SIG-M5 (cell line): ENCODE measurements at regions not wholly inside any gene's neighbourhood (a gene's known extent, or its start where the extent isn't known, plus 50 kb on each side); places are given as distances from the start of the nearest gene placed in this dataset.
"Not testable (repeated sequence)": the region's sequence is repeated elsewhere in the genome, so short reads cannot be mapped to it uniquely, and the experiment has no call there.

ENCODE experiments used
- DNase-seq: peaks from one replicate; lab custom pipeline; 2025; lab: John Stamatoyannopoulos, UW

DNA sequence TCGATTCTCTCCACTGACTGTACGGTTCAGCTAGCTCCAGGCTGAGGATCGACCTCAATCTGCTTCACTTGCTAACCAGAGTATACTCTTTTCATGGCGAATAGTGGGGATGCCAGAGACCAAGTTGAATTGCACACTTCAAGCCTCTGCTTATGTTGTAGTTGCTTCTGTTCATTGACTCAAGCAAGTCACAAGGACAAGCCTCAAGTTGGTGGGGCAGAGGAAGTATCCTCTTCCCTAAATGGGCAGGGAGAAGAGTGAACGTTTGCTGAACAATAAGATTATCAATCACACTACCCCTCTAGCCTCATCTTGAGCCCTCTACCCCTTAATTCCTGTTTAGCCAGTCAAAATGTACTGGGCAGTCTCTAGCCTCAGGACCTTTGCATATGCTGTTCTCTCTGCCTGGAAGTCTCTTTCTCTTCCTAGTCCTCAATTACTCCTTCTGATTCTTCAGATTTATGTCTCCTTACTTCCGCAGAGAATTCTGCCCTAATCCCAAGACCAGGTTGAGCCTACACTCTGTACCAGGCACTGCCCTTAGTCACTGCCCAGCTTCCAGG is 390.4 kb upstream of the PROK2 start:
- DNase-seq, result no peak

DNA sequence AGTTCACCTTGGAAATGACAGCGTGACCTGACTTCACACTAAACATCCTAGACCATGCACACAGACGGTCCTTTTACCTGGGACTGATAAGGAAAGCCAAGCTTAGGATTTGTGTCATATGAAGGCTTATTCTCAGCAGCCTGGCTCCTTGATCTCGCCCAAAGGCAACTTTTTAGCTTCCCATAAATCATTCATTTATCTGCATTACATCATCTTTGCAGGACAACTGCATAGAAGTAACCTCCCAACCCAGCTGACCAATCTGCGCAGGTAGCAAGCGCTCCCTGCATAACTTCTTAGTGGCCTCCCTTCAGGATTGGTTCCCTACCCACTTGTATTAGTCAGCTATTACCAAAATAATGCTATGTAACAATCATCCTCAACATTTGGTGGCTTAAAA is 389.9 kb upstream of the PROK2 start:
- no peak for DNase-seq

DNA sequence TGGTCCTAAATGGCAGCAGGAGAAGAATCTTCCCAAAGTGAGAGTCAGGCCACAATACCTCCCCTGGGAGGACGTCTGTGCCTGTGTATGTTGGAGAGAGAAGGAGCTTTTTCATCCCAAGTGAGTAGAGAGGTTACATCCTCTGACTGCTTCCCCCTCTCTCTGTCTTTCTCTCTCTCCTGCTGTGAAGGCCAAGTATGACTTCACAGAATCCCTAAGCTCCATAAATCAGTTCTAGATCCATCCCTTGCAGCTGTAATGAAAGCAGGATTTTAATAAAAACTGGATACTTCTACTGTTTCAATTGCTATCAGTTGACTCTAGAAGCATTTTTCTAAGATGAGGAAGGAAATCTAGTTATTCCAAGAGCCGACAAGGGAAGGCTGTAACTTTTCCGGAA is 389.1 kb upstream of the PROK2 start:
- DNase-seq, result no peak

DNA sequence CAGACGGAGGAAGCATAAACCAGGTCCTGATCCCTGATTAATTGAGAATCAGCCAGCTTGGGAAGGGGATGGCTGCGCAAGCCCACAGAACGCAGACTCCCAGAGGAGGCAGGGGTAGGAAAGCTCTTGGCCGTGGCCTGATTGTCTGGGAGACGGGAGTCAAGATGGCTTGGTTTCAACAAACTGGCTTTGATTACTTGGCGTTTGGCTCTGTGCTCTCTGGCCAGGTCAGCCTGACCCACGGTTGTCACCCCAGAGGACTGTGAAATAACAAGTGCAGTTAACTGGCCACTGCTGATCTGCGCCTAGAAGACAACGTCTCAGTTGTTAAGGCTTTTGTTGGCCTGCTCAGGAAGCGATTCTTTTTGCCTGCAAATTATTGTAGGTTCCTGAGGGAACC is 387.0 kb upstream of the PROK2 start:
- DNase-seq, result no peak

DNA sequence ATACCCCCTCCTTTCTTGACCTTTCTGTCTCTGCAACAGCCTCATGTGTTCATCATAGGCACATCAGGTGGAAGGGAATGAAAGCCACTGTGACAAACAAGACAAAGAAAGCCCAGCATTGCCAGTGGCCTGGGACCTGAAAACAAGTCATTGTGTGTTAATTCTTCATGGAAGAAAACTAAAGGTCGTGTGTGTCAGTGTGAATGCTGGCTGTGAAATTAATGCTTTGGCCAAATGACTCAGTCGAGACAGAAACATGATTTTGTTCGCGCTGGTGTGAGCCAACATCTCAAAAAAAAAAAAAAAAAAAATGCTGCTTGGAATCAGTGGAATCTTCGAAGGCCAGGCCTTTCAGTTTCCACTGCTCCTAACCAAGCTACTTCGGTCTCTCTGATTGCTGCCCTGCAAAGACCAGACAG is 386.5 kb upstream of the PROK2 start:
- no peak for DNase-seq

DNA sequence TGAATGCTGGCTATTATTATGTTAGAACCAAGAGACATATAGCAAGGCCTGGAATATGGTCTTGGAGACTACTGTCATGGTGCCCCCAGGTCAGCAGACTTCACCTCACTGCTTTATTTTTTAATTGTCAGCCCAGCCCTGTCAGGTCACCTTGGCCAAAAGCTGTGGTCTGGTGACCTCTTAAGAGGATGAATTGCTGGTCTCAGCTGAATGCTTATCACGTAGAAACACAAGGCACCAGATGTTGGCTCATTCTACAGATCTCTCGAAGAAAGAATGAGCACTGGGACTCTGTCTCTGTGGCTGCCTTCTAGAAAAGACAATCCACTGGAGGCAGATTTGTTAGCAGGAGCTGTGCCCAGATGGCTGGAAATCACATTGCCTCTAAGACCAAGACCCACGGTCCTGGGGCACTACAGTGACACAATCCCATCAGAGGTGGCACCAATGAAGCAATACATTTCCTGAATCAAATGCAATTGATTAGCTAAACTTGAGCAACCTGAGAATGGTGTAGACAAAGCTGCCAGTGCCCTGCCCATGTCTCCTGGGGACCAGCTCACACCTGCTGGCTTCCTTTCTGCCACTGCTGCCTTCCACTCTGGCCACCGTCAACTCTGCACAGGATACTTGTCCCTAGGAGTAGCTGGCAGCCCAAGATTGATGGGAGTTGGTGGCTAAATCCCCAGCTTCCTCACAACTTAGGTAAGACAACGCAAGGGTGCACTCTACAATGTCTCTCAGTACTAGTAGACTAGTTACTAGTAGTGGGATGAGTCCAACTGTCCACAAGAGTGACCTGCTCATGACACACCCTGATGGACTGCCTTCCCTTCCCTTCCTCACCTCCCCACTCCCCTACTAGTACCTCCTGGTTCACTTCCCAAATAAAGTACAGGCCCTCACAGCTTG is 384.9 kb upstream of the PROK2 start:
- no peak for DNase-seq

DNA sequence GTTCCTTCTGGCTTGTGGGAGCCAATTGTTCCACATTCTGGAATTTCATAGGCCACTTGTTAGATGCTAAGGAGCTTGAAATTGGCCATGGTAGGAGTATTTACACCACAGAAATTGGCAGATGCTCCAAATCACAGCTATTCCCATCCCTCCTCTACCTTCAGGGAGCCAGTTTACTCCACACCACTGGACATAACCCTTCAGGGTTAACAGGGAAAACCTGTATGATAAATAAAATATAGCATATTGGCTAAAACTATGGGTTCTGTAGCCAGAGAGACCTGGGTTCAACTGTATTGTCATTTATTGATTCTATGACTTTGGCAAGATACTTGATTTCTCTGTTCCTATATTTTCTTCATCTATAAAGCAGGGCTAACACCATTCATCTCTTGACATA is 384.2 kb upstream of the PROK2 start:
- DNase-seq, result no peak

DNA sequence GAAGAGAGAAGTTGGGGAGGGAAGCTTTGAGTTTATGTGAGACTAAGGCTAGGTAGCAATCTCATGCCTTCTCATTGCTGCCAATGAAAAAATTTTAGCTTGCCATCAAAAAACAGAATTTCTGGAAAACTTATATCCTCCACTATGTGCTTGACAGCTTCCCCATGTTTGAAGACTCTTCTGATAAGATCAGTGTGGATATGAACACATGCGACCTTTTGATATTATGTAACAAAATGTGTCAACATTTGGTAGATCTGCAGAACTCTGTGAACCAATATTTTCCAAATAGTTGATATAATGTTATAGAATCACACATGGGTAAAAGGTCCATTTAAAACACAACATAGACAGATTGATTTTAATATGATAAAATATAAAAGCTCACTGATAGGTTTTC is 380.9 kb upstream of the PROK2 start:
- DNase-seq, result no peak

DNA sequence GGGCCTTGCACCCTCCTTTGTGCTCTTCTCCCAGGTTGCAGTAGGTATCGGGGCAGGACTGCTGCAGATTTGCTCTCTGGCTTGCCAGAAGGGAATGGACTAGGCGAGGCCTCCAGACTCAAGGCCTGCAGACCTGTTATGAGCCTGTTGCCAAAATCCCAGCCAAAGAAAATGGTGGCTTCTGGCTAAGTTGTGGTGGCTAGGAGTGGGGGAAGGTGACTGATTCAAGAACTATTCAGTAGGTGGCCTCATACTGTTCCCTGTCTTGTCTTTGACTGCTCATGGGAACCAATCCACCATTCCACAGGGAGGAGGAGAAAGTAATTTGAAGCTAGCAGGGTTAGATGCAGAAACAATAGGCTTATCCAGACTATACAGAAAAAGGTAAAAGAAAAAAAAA is 380.4 kb upstream of the PROK2 start:
- DNase-seq, result no peak

DNA sequence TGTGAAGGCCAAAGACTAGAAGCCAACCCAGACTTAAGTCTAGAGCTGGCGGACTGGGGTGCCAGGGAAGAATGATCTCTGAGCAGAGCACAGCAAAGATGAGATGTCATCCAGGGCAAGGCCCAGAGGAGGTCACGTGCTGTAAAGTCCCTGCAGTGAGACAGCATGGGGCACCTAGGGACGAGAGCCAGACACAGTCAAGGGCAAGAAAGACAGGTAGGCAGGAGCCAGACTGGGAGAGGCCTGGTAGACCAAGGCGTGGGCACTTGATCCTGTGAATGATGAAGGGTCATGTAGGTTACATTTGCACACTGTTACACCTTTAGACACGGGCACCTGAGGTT is 379.7 kb upstream of the PROK2 start:
- DNase-seq, result no peak

DNA sequence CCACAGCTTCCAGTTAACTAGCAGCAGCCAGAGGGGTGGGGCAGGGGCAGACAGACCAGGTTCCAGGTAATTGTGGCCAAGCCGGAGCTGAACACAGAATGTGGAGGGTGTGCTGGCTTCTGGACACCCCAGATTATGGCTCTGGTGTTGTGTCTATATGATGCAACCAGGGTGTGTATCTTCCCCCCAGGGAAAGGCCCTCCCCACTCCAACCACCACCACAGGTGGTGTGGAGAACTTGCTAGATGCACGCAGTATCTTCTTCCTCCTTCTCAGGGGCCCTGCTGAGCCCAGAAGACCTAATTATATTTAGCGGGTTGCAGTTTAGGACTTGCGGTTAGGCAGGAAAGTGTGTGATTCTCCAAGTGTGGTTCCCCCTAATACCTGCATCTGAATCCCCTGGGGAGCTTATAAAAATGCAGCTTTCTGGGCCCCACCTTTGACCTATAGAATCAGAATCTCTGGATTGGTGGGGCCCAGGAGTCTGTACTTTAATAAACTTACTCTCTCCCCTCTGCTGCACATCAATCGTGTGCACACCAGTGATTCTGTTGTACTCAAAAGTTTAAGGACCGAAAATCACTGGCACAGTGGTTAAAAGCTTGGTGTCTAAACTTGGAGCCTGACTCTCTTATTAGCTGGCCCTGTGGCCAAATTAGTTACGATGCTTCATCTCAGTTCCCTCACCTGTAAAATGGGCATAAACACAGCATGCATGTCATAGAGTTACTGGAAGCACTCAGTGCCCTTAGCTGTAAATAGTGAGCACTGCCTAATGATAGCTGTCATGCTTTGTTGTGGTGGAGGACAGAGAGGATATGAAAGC is 379.1 kb upstream of the PROK2 start:
- DNase-seq, result peak; percentile 32

DNA sequence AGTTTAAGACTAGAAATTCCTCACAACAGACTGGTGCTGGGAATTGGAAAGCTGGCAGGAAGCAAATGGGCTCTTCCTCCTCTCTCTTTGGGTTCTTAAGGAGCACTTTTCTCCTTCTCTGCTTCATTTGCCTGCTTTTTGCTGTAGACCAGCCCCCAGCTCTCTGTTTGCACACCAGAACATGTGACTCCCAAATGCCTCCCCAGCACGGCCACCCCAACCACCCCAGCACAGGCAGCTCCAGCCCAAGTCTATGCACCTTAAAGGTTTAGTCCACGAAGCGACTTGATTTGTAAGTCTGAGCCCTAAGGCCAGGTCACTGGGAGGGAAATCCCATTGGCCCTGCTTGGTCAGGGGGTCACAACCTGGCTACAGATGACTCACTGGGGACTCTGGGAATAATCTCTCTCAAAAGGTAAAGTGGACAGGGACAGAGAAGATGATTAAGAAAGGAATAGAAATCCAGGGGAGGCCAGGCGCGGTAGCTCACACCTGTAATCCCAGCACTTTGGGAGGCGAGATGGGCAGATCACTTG is 377.8 kb upstream of the PROK2 start:
- DNase-seq, result no peak

DNA sequence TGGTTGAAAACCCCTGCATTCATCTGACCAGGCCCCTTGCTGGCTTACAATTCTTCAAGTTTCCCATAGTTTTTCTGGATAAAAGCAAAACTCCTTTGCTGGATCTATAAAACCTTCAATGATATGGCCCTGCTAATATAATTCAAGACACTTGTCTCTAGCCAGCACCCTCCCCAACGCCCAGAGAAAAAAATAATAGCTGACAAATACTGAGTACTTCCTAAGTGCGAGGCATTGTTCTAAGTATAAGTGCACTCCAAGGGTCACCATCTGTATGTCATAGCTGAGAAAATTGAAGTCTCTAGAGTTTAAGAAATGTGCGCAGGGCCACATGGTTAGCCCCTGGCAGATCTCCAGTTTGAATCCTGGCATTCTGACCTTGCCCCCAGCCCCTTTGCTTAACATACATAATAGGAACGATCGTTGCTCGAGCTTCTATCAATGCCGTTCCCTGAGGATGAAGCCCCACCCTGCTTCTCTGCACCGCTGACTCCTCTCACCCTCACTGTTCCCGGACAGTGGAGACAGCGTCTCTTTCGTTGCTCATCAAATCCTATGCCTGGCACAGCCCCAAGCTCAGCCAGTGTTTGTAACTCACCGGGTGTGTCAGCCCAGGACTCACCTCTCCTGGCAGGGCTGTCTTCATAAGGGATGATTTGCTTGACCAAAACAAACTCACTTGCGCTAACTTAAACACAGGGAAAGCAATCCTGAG is 377.1 kb upstream of the PROK2 start:
- DNase-seq, result no peak

DNA sequence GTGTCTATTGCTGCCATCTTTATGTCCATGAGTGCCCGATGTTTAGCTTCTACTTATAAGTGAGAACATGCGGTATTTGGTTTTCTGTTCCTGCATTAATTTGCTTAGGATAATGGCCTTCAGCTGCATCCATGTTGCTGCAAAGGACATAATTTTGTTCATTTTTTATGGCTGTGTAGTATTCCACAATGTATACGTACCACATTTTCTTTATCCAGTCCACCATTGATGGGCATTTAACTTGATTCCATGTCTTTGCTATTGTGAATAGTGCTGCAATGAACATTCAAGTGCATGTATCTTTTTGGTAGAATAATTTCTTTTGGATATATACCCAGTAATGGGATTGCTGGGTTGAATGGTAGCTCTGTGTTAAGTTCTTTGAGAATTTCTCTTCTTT is 376.3 kb upstream of the PROK2 start:
- DNase-seq, result not testable (repeated sequence)

DNA sequence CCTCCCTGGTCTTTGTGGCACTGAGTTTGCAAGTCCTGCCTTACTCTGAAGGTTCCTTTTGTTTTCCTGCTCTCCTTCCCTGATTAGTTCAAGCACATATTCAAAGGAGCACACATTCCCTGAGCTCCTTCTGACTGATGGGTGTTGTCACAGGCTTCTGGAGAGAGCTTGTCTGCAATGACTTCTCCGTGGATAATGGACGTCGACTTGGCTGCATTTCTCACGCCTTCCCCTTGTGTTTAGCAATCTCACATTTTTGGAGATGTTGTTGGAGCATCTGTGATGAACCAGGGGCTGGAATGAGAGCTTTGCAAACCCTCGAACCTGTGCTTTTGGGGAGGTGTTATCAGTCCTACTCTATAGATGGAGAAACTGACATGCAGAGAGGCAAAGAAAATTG is 375.4 kb upstream of the PROK2 start:
- no peak for DNase-seq

DNA sequence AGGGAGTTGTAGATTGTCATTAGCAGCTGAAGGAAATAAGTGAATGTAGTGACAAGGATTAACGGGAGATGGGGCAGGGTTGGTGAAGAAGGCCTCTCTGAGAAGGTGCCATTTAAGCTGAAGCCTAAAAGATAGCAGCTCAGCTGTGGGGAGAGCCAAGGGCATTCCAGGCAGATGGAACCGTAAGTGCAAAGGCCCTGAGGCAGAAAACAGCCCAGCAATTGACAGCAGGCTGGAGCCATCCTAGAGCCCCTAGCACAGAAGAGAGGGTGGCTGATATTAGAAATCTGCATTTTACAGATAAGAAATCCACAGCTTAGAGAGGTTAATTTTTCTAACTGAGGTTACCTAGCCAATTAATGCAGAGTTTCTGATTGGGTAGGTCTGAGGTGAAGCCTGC is 374.5 kb upstream of the PROK2 start:
- no peak for DNase-seq

DNA sequence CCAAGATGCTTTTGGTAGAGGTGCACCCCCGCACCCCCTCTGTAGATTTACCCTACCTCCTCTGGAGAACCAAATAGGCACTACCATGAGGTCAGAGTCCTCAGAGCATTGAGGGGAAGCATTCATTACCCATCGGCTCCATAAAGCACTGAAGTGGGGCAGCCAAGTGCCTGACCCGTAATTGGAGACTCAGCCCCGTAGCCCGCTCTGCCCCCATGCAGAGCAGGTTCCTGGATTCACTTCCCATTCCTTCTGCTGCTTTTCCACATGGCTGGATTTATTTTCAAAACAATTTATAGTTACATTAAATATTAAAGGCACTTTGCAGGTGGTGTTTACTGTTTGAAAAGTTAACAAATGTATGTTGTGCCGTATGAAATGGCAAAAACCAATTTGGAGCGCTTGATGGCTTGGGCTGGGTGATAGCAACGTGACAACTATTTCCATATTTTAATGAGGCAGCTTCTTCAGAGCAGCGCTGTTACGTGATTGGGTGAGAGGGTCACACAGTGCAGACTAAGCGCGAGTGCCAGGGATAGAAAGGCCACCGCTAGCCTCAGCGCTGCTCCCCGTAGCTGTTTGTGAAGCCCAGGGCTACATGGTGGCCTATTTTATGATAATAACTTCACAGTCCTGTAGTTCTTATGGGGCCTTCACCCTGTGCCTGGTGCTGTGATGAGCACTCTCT is 373.8 kb upstream of the PROK2 start:
- no peak for DNase-seq

DNA sequence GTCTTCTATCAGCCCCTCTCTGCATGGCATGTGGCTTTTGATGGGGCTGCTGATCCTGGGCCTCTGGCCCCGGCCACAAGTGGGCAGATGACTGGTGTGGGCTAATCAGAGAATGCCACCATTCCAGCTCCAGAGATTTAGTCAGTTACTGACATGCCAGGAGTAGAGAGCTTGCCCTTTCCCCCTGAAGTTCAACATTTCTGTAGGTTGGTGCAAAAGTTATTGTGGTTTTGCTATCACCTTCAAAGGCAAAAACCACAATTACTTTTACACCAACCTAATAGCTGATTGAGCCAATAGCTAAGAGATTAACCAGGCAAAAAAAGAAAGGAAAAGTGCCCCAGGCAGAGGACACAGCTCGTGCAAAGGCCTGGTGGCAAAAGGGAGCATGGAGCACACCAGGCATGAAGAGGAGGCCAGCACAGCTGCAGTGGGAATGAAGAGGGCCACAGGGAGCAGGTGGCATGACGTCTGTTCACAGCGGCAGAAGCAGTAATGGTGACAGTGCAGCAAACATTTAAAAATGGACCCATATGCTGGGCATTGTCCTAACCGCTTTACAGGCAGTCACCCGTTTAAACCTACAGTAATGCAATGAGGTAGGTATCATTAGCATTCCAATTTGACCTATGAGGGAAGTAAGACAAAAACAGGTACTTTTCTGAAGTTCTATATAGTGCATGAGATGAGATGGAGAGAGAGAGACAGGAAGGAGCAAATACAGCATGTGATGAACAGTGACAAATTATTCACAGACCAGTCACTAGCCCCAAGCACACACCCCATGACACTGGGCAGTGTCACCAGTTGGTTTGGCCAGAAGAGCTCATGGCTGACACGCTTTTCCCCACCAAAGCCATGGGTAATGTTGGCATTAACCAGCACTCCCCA is 373.0 kb upstream of the PROK2 start:
- DNase-seq, result no peak

DNA sequence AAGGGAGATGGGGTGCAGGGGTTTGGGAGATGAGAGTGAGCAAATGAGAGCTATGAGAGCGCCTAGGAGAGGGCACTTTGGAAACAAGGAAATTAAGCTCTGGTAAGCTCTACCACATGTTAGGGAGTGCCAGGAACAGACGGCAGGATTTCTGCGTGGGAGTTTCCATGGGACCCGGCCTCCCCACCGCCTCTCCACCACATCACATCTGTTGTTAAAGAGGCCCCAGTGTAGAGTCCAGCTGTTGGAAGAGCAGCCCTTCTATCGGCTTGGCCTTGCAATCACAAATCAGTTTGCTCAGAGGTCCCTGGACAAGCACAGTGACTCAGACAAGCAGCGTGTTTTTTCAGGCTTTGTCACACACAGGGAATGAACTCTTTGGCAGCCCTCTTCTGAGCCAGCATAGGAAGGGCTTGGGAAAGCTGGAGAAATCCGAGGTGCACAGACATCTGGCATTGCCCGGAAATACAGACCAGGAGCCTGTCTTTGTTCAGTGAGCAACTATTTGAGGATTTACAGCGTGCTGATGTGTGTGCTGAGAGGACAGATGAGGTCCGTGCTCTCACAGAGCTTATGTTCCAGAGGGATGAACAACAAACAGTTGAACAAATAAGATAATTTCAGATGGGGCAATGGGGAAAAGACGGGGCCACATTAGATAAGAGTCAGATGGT is 370.6 kb upstream of the PROK2 start:
- no peak for DNase-seq
